Body of pancreas (tissue), 4 donors: ENCODE measurements at regions not wholly inside any gene's neighbourhood (a gene's known extent, or its start where the extent isn't known, plus 50 kb on each side); places are given as distances from the start of the nearest gene placed in this dataset.

ENCODE experiments used
- POLR2A ChIP-seq, 3 donors: fragments of 450-650 bp; IDR thresholded peaks; one replicate each; pipeline ENCODE4 v1.6.1; 2016; ENCODE audit warnings: antibody characterized with exemption in 3 of 3, mild to moderate bottlenecking in 2 of 3
- TF ChIP-seq, protein P1 (sequence below), 7 experiments: fragments of 450-650 bp in 4 of 7; fragments of 200-600 bp in 3 of 7; sonication (generic) in 3 of 7; IDR thresholded peaks; one replicate each; pipeline ENCODE4 v1.5.1; 2016 to 2019; ENCODE audit warnings: antibody characterized with exemption in 7 of 7

GRCh38 chr17:72188801-72189200, 68.0 kb downstream of the SOX9 start:
- TF ChIP-seq, protein P1, sequence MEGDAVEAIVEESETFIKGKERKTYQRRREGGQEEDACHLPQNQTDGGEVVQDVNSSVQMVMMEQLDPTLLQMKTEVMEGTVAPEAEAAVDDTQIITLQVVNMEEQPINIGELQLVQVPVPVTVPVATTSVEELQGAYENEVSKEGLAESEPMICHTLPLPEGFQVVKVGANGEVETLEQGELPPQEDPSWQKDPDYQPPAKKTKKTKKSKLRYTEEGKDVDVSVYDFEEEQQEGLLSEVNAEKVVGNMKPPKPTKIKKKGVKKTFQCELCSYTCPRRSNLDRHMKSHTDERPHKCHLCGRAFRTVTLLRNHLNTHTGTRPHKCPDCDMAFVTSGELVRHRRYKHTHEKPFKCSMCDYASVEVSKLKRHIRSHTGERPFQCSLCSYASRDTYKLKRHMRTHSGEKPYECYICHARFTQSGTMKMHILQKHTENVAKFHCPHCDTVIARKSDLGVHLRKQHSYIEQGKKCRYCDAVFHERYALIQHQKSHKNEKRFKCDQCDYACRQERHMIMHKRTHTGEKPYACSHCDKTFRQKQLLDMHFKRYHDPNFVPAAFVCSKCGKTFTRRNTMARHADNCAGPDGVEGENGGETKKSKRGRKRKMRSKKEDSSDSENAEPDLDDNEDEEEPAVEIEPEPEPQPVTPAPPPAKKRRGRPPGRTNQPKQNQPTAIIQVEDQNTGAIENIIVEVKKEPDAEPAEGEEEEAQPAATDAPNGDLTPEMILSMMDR (IDR thresholded peaks at IDR 0.05) = no peak
- no peak for TF ChIP-seq POLR2A (IDR thresholded peaks at IDR 0.05)
